ENCODE measurements at regions not wholly inside any gene's neighbourhood (a gene's known extent, or its start where the extent isn't known, plus 50 kb on each side); places are given as distances from the start of the nearest gene placed in this dataset.
"Not testable (repeated sequence)": the region's sequence is repeated elsewhere in the genome, so short reads cannot be mapped to it uniquely, and the experiment has no call there.

DNA sequence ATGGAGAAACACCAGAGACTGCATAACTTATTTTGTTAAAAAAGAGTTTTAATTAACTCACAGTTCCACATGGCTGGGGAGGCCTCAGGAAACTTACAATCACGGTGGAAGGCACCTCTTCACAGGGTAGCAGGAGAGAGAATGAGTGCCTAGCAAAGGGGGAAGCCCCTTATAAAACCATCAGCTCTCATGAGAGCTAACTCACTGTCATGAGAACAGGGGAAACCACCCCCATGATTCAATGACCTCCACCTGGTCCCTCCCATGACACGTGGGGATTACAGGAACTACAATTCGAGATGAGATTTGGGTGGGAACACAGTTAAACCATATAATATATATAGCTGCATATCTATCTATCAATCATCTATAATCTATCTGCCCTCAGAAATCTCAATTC is 153.1 kb upstream of the PROK2 start:
- not testable (repeated sequence) for H3K9me3 ChIP-seq (ENCODE audit: control insufficient read depth, insufficient read depth, low read length); H3K9ac ChIP-seq (ENCODE audit: low read depth, low read length); H3K4me1 ChIP-seq (ENCODE audit: control insufficient read depth, insufficient read depth, low read length); H3K27me3 ChIP-seq (ENCODE audit: control insufficient read depth, insufficient read depth, low read length); H3K36me3 ChIP-seq (ENCODE audit: control insufficient read depth, insufficient read depth, low read length); H3K27ac ChIP-seq (ENCODE audit: low read depth, low read length); H3K4me3 ChIP-seq (ENCODE audit: low read depth, low read length)

DNA sequence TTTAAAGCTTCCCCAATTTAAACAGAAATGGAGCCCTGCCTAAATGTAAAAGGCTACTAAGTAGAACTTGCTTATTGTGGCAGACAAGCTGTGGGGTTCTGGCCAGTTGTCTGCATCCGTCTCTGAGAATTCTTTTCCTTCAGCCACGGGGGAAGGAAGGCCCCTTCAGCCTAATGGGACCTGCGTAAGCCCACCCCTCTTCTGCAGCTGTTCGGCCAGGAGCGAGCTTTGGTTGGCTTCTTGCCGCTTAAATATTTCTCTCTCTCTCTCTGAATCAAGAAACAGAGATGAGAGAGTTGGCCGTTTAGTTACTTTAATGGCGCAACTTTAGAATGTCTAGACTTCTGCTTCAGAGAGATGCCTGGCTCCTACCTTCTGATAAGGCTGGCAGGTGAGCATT is 151.7 kb upstream of the PROK2 start:
- Histone ChIP-seq H3K4me3 (ENCODE audit: low read depth, low read length) (no peak overlapping the region), H3K36me3 (ENCODE audit: control insufficient read depth, insufficient read depth, low read length) (no peaks in the 10 kb centered on the region), H3K27me3 (ENCODE audit: control insufficient read depth, insufficient read depth, low read length) (no peaks in the 10 kb centered on the region; the same call in 1 of the 2 replicates), H3K27ac (ENCODE audit: low read depth, low read length) (no peak overlapping the region), H3K4me1 (ENCODE audit: control insufficient read depth, insufficient read depth, low read length) (no peaks in the 10 kb centered on the region), H3K9me3 (ENCODE audit: control insufficient read depth, insufficient read depth, low read length) (no peaks in the 10 kb centered on the region), H3K9ac (ENCODE audit: low read depth, low read length) (no peak overlapping the region)

DNA sequence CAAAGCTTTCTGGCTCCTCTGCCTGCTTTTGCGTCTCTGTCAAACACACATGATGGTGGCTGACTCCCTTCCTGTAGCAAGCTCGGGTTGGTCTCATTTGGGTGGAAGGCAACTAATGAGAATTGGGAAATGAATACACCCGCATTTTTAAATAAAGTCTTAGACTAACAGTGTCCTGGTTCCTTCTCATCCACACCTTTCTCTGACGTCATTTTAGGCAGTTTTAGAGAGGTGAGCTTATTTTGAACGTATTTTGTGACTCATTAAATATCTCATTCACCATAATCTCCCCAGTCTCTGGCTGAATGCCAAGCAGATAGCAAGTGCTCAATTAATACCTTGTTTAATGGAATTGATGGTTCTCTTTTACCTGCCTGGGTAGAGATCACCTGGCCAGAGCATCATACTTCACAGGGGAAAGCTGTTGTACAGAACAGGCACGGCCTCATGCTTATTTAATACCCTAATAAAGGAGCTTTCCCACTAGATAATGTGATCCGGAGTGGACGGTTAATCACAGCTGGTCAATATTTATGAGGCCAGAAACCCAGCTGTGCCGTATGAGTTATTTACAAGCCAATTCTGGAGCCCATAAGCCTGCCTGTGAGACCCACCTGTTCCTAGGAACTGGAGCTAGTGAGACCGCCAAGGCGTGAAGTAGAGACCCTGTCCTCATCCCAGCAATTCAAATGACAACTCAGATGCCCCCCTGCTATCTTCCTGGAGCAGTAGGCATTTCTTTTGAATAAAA is 149.7 kb upstream of the PROK2 start:
- no peaks in the 10 kb centered on the region for H3K36me3 ChIP-seq (ENCODE audit: control insufficient read depth, insufficient read depth, low read length)
- H3K9me3 ChIP-seq (ENCODE audit: control insufficient read depth, insufficient read depth, low read length), result no peaks in the 10 kb centered on the region
- no peak overlapping the region for H3K4me3 ChIP-seq (ENCODE audit: low read depth, low read length)
- no peak overlapping the region for H3K9ac ChIP-seq (ENCODE audit: low read depth, low read length)
- no peak overlapping the region for H3K27ac ChIP-seq (ENCODE audit: low read depth, low read length)
- H3K27me3 ChIP-seq (ENCODE audit: control insufficient read depth, insufficient read depth, low read length), result no peaks in the 10 kb centered on the region; the same call in 1 of the 2 replicates
- H3K4me1 ChIP-seq (ENCODE audit: control insufficient read depth, insufficient read depth, low read length), result peaks cover 7% of the 10 kb centered on the region

DNA sequence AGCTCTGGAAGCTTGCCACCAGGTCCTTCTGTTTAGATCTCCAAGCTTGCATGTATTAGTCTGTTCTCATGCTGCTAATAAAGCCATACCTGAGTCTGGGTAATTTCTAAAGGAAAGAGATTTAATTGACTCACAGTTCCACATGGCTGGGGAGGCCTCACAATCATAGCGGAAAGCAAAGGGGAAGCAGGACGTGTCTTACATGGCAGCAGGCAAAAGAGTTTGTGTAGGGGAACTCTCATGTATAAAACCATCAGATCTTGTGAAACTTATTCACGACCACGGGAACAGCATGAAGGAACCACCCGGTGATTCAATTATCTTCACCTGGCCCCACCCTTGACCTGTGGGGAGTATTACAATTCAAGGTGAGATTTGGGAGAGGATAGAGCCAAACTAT is 147.0 kb upstream of the PROK2 start:
- Histone ChIP-seq H3K36me3 (ENCODE audit: control insufficient read depth, insufficient read depth, low read length) (no peaks in the 10 kb centered on the region), H3K9me3 (ENCODE audit: control insufficient read depth, insufficient read depth, low read length) (no peaks in the 10 kb centered on the region), H3K4me1 (ENCODE audit: control insufficient read depth, insufficient read depth, low read length) (peaks cover 13% of the 10 kb centered on the region), H3K27me3 (ENCODE audit: control insufficient read depth, insufficient read depth, low read length) (no peaks in the 10 kb centered on the region; the same call in 1 of the 2 replicates), H3K4me3 (ENCODE audit: low read depth, low read length) (no peak overlapping the region), H3K27ac (ENCODE audit: low read depth, low read length) (no peak overlapping the region), H3K9ac (ENCODE audit: low read depth, low read length) (no peak overlapping the region)

DNA sequence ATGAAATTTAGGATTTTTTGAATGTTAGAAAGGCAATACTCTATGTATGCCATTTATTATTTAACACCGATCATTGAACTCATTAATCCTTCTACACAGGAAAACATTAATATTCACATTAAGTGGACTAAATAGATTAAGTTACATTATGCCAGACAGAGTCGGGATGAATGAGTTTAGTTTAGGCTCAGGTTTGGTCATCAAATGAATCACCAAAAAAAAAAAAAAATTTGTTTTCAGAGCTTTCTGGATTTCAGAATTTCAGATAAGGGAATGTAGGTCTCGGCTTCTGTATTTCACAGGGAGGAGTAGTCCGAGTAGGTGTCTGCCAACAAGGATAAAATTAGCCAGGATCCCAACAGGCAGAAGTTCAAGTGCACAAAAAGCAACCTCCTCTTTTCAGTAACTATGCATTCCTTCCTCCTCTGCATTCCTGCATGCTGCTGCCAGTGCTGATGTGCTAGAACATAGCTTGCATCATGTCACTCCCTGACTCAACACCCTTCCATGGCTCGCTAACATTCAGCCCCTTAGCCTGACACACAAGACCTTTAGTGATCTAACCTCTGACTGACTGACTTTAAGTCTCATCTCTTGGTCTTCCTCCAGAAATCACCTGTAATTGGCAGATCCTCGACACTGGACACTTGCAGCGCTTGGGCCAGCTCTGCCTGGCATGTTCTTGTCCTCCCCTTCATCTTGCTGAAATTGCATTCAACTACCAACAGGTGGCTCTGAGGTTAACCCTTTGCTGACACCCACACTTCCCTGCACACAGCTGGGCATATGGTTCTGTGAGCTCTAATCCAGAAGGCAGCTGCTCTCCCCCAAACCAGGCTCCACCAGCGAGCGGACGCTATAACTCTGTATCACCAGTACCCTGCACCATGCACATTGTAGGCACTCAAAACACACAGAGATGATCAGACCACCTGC is 145.4 kb upstream of the PROK2 start:
- H3K36me3 ChIP-seq (ENCODE audit: control insufficient read depth, insufficient read depth, low read length), result no peaks in the 10 kb centered on the region
- no peak overlapping the region for H3K9ac ChIP-seq (ENCODE audit: low read depth, low read length)
- no peaks in the 10 kb centered on the region for H3K9me3 ChIP-seq (ENCODE audit: control insufficient read depth, insufficient read depth, low read length)
- no peak overlapping the region for H3K27ac ChIP-seq (ENCODE audit: low read depth, low read length)
- no peaks in the 10 kb centered on the region for H3K27me3 ChIP-seq (ENCODE audit: control insufficient read depth, insufficient read depth, low read length)
- H3K4me3 ChIP-seq (ENCODE audit: low read depth, low read length), result no peak overlapping the region
- H3K4me1 ChIP-seq (ENCODE audit: control insufficient read depth, insufficient read depth, low read length), result peaks cover 26% of the 10 kb centered on the region

DNA sequence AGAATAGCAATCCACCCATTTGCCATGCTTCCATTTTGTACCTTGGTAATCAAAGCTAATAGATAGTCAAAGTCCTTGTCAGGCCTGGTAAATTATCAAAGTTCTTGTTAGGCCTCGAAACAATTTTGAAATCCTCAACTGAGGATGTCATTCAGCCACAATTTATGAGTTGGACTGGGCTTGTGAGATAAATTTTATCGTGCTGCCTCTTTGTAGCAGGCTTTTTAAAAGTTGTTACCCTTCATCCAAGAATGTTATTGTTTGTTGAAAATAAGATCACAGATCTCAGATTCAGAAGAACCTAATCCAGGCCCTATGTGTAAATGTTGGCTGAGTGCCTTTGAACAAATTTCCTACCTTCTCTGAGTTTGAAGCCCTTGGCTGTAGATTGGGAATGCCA is 143.3 kb upstream of the PROK2 start:
- peaks cover 39% of the 10 kb centered on the region for H3K4me1 ChIP-seq (ENCODE audit: control insufficient read depth, insufficient read depth, low read length)
- H3K9me3 ChIP-seq (ENCODE audit: control insufficient read depth, insufficient read depth, low read length), result no peaks in the 10 kb centered on the region
- no peak overlapping the region for H3K4me3 ChIP-seq (ENCODE audit: low read depth, low read length)
- H3K9ac ChIP-seq (ENCODE audit: low read depth, low read length), result no peak overlapping the region
- no peaks in the 10 kb centered on the region for H3K27me3 ChIP-seq (ENCODE audit: control insufficient read depth, insufficient read depth, low read length)
- no peak overlapping the region for H3K27ac ChIP-seq (ENCODE audit: low read depth, low read length)
- no peaks in the 10 kb centered on the region for H3K36me3 ChIP-seq (ENCODE audit: control insufficient read depth, insufficient read depth, low read length)

DNA sequence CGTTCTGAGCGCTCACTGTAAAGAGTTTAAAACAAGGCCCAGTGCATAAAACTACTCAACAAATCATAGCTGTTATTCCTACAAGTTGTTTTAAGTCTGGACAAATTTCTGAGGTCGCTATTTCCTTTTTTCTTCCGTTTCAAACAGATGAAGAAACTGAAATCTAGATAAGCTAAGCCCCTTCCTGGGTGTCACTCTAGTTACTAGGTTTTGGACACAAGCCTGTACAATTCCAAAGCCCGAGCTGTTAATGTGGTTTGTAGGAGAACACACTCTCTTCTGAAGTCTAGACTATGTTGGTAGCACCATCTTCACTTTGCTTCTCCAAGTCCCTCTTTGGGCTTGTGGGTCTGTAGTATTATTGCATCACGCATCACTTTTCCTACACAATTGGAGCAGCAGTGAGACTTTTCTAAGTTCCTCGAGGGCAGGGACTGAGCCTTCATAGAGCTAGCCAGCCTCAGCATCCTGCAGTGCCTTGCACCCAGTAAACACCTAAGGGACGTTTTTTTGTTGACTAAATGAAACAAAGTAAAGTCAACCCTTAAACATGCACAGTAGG is 142.6 kb upstream of the PROK2 start:
- Histone ChIP-seq H3K4me3 (ENCODE audit: low read depth, low read length) (no peak overlapping the region), H3K27me3 (ENCODE audit: control insufficient read depth, insufficient read depth, low read length) (no peaks in the 10 kb centered on the region), H3K9me3 (ENCODE audit: control insufficient read depth, insufficient read depth, low read length) (no peaks in the 10 kb centered on the region), H3K36me3 (ENCODE audit: control insufficient read depth, insufficient read depth, low read length) (no peaks in the 10 kb centered on the region), H3K4me1 (ENCODE audit: control insufficient read depth, insufficient read depth, low read length) (peaks cover 39% of the 10 kb centered on the region), H3K27ac (ENCODE audit: low read depth, low read length) (no peak overlapping the region), H3K9ac (ENCODE audit: low read depth, low read length) (no peak overlapping the region)

DNA sequence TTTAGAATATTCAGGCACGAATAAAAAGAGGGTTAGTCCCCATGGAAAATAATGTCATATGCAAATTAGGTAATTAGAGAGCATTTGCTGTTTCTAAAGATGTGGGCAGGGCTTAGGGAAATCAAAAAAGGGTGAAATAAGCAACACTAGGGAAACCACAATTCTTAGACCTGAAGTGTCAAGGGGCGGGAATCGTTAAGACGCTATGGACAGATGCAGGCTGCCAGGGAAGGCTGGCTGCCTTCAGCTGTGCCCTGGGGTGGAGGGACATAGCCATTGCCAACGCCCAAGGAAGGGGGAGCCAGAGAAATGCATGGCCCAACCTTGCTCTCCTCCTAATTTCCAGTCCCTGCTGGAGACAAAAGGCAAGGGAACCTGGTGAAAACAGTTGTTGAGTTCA is 141.7 kb upstream of the PROK2 start:
- Histone ChIP-seq H3K27me3 (ENCODE audit: control insufficient read depth, insufficient read depth, low read length) (no peaks in the 10 kb centered on the region), H3K27ac (ENCODE audit: low read depth, low read length) (peak overlapping the region; percentile 48), H3K9me3 (ENCODE audit: control insufficient read depth, insufficient read depth, low read length) (no peaks in the 10 kb centered on the region), H3K36me3 (ENCODE audit: control insufficient read depth, insufficient read depth, low read length) (no peaks in the 10 kb centered on the region), H3K4me3 (ENCODE audit: low read depth, low read length) (no peak overlapping the region), H3K9ac (ENCODE audit: low read depth, low read length) (no peak overlapping the region), H3K4me1 (ENCODE audit: control insufficient read depth, insufficient read depth, low read length) (peaks cover 39% of the 10 kb centered on the region)

DNA sequence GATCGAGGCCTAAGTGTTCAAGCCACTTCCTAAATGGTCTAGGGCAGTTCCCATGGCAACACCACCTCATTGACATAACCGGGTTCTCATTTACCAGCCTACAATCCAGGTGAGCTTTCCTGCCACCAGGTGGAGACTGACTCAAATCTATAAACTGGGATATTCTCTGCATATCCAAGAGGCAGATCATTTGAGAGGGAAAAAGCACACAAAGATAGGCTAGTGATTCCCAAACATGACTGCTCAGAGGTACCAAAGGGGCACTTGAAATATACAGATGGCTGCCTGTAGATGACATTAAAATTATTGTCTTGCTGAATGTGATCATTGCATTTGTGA is 141.3 kb upstream of the PROK2 start:
- Histone ChIP-seq H3K9ac (ENCODE audit: low read depth, low read length) (no peak overlapping the region; the same call in 1 of the 2 replicates), H3K27me3 (ENCODE audit: control insufficient read depth, insufficient read depth, low read length) (no peaks in the 10 kb centered on the region)

DNA sequence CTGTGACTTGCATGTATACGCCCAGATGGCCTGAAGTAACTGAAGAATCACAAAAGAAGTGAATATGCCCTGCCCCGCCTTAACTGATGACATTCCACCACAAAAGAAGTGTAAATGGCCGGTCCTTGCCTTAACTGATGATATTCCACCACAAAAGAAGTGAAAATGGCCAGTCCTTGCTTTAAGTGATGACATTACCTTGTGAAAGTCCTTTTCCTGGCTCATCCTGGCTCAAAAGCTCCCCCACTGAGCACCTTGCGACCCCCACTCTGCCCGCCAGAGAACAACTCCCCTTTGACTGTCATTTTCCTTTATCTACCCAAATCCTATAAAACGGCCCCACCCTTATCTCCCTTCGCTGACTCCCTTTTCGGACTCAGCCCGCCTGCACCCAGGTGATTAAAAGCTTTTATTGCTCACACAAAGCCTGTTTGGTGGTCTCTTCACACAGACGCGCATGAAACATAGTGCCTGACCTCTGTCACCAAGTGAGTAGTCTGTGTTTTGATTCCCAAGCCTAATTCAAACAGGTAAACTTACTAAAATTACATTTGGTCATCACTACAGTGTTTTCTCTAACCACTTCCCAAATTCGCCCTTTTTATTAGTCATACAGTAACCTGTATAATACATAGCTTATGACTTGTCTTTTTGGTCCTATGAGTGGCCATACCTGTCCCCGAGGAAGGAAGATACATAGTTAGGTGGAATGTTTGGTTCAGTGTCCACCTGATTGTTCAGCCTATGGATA is 140.7 kb upstream of the PROK2 start:
- not testable (repeated sequence) for H3K9me3 ChIP-seq (ENCODE audit: control insufficient read depth, insufficient read depth, low read length); H3K27me3 ChIP-seq (ENCODE audit: control insufficient read depth, insufficient read depth, low read length); H3K36me3 ChIP-seq (ENCODE audit: control insufficient read depth, insufficient read depth, low read length)
- H3K27ac ChIP-seq (ENCODE audit: low read depth, low read length), result peak overlapping the region; percentile 79
- H3K9ac ChIP-seq (ENCODE audit: low read depth, low read length), result peak overlapping the region; percentile 41; the same call in 1 of the 2 replicates
- H3K4me1 ChIP-seq (ENCODE audit: control insufficient read depth, insufficient read depth, low read length), result peaks cover 39% of the 10 kb centered on the region
- peak overlapping the region; percentile 35; the same call in 1 of the 2 replicates for H3K4me3 ChIP-seq (ENCODE audit: low read depth, low read length)

More for the DNA sequence above, 141.3 kb upstream of the PROK2 start:
- Histone ChIP-seq H3K27ac (ENCODE audit: low read depth, low read length) (peak overlapping the region; percentile 79), H3K36me3 (ENCODE audit: control insufficient read depth, insufficient read depth, low read length) (no peaks in the 10 kb centered on the region), H3K9me3 (ENCODE audit: control insufficient read depth, insufficient read depth, low read length) (no peaks in the 10 kb centered on the region), H3K4me1 (ENCODE audit: control insufficient read depth, insufficient read depth, low read length) (peaks cover 39% of the 10 kb centered on the region), H3K4me3 (ENCODE audit: low read depth, low read length) (0 out of 2 replicates have a peak overlapping the region, but pooled peaks have one; percentile 35)

All from HUES48 (cell line).